ENCODE measurements at regions not wholly inside any gene's neighbourhood (a gene's known extent, or its start where the extent isn't known, plus 50 kb on each side); places are given as distances from the start of the nearest gene placed in this dataset.

DNA sequence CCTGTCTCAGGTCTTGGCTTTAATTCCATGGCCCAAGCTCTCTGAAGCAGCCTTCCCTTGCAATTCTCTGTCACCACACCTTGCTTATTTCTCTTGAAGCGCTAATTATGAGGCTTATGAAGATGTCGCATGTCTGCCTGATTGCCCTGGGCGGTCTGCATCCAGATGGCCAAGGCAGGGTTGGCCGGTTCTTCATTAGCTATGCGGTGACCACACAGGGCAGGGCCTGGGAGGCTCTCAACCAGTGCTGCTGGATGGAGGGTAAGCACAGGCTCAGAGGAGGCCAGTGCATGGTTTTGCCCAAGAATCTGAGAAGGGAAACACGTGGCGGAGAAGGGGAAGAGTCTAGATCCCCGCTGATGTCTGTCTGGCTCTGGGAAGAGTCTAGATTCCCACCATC lies 528.7 kb downstream of the CDH26 start:
- no peak overlapping the region for H2AK9ac ChIP-seq (replicated peaks; ENCODE audit: low read depth, low read length, poor library complexity)
- H3K4me1 ChIP-seq (ENCODE audit: control insufficient read depth, insufficient read depth, low read length): no peaks in the 10 kb centered on the region
- no peak overlapping the region for H4K8ac ChIP-seq (ENCODE audit: low read depth in 2 of 2, low read length in 2 of 2)
- H3K56ac ChIP-seq (ENCODE audit: extremely low read depth, insufficient read depth, low read length): no peak overlapping the region
- H3K14ac ChIP-seq (replicated peaks; ENCODE audit: low read depth, low read length): no peak overlapping the region
- no peak overlapping the region for H2BK20ac ChIP-seq (ENCODE audit: low read depth, low read length)
- intact Hi-C loops (cut with micrococcal nuclease) (no loop called here), in situ Hi-C loops (cut with MboI; ENCODE audit: low sequenced_read_pairs) (no loop called here), dilution Hi-C loops (cut with HindIII; ENCODE audit: low sequenced_read_pairs, unreplicated experiment) (no loop called here)
- no peak overlapping the region for H4K91ac ChIP-seq (ENCODE audit: insufficient read depth, low read depth, low read length)
- no peak overlapping the region for H3K27ac ChIP-seq (ENCODE audit: insufficient read depth, low read length)
- no peak overlapping the region for H3K18ac ChIP-seq (ENCODE audit: low read depth, low read length)
- no peaks in the 10 kb centered on the region for H3K9me1 ChIP-seq (ENCODE audit: insufficient read depth, low read length)
- no peak overlapping the region for H3K4me3 ChIP-seq (ENCODE audit: insufficient read depth, low read depth, low read length)
- peaks cover 13% of the 10 kb centered on the region for H3K9me3 ChIP-seq (ENCODE audit: control insufficient read depth, insufficient read depth, low read length)
- no peaks in the 10 kb centered on the region for H3K79me1 ChIP-seq (ENCODE audit: low read depth in 1 of 2, low read length in 2 of 2)
- TF ChIP-seq MXI1 (IDR thresholded peaks at IDR 0.05; ENCODE audit: borderline replicate concordance, low read depth, low read length) (no peak), CEBPB (IDR thresholded peaks at IDR 0.05; ENCODE audit: low read depth, low read length) (no peak), SMC3 (IDR thresholded peaks at IDR 0.05; ENCODE audit: low read depth, low read length) (no peak)
- no peak for DNase-seq
- ChIA-PET POLR2A (ENCODE audit: unreplicated experiment) (no interaction called here), CTCF (no interaction called here)
- no TSS peak for BruUV-seq (replicated peaks)
- H2BK5ac ChIP-seq (ENCODE audit: low read depth, low read length, poor library complexity, severe bottlenecking): no peak overlapping the region
- no peak overlapping the region for H3K23ac ChIP-seq (ENCODE audit: low read depth, low read length)
- no peak overlapping the region for H2AFZ ChIP-seq (replicated peaks; ENCODE audit: low read length, poor library complexity)
- H3K4me2 ChIP-seq (ENCODE audit: low read depth, low read length): no peak overlapping the region
- no peak overlapping the region for H2BK120ac ChIP-seq (ENCODE audit: low read depth, low read length)
- no peak overlapping the region for H2AK5ac ChIP-seq (ENCODE audit: low read depth, low read length)
- no peak overlapping the region for H3K9ac ChIP-seq (ENCODE audit: low read depth, low read length)
- no peaks in the 10 kb centered on the region for H3K36me3 ChIP-seq (ENCODE audit: control insufficient read depth, insufficient read depth, low read length)
- no peaks in the 10 kb centered on the region for H4K20me1 ChIP-seq (ENCODE audit: insufficient read depth, low read length)
- no peak overlapping the region for H4K5ac ChIP-seq (ENCODE audit: low read depth, low read length)
- 88% methylated on average over 5 of the region's 8 CpGs; no CpG with 5 or more reads in 1 of the 2 experiments for whole genome bisulfite sequencing, 2 experiments (ENCODE audit: extremely low coverage in 2 of 2, insufficient read length in 1 of 2)
- H3K4ac ChIP-seq (ENCODE audit: low read depth, low read length): no peak overlapping the region
- no peak for ATAC-seq (ENCODE audit: low read depth)
- H3K27me3 ChIP-seq (ENCODE audit: control insufficient read depth, insufficient read depth, low read length): no peaks in the 10 kb centered on the region
- H2BK15ac ChIP-seq (ENCODE audit: low read depth, low read length): no peak overlapping the region
